Sciatic nerve (tissue), 2 donors: ENCODE measurements at regions not wholly inside any gene's neighbourhood (a gene's known extent, or its start where the extent isn't known, plus 50 kb on each side); places are given as distances from the start of the nearest gene placed in this dataset.
A peak's percentile ranks its signal among the peaks of the same experiment; 100 is the strongest.
"Not testable (repeated sequence)": the region's sequence is repeated elsewhere in the genome, so short reads cannot be mapped to it uniquely, and the experiment has no call there.

Source experiments
- ATAC-seq: fragments of 200-7000 bp; cut with Tn5 transposase; one replicate; pipeline ENCODE4 v1.9.1; 2020; ENCODE audit warnings: mild to moderate bottlenecking, moderate library complexity
- DNase-seq: peaks from one replicate; pipeline ENCODE4 v3.0.0-alpha.2; 2020; ENCODE audit warnings: low spot score
- intact Hi-C: fragments of 100-400 bp; cut with DNase I; formaldehyde crosslinking; loops from one replicate; pipeline ENCODE4 v1.14.2; 2022
- donor health status: DM: no; HTN: no; CAD: no.
- donor health status: DM: no; HTN: no; CAD: no.

DNA sequence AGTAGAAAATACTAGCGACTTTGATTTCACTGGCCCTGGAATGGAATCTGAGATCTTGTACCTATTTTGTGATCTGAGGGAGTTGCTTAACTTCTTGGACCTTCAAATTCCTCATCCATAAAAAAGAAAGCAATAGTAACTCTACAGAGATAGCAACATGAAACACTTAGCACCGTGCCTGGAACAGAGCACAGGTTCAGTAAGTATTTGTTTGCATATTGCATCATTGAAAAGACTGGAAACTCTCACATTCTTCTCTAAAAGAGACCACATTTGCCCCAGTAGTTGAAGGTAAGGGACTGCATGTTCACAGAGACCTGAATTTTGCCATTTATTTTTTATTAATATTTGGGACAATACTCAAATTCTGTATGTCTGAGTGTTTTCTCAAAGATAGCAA is 358.1 kb downstream of the COG6 start:
- intact Hi-C loops: no loop called here
- no peak for DNase-seq
- ATAC-seq: no peak

DNA sequence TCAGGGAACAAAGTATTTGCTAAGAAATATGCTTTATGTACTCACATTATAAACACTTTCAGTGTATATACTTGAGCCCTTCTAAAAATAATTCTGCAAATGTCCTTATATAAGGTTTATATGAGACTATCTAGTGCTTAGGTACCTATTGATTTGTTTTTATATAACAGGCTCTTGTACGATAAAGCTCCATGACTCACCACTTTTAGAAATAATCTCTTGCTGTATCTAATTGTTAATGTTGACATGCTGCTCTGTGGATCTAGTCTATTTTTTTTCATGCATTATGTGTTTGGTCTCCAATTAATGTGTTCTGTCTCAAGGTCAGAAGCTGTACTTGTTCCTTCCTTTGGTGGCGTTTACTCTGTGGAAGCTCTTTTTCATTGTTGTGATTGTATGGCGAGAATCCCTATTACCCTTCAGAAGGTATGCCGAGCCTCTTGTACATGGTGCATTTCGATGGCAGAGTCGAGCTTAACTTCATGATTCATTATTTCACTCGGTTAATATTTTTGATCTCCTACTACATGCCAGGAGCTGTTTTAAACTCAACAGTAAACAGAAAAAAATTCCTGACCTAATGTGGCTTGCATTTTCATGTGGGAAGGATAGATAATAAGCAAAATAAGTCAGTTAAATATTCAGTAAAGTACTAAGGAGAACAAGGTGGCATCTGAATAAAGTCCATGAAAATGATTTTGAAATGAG is 361.6 kb downstream of the COG6 start:
- DNase-seq (no peak), ATAC-seq (no peak)
- intact Hi-C loops: no loop called here

DNA sequence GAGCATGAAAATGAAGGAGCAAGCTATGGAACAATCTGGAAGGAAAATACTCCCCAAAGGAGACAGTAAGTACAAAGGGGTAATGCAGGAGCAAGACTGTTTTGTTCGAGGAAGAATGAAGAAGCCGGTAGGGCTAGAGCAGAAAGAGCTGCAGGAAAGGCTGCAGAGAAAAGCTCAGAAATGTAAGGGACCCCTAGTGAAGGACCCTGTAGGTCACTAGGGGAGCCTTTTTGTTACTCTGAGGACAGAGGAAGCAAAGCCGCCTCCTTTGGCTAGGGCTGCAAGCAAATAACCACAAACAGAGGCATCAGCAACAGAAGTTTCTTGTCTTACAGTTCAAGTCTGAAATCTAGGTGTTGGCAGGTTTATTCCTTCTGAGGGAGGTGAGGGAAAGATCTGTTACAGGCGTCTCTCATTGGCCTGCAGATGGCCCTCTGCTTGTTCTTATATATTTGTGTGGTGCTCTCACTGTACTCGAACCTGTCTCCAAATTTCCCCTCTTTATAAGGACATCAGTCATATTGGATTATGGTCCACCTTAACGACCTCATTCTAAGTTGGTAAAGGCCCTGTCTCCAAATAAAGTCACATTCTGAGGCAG is 362.3 kb downstream of the COG6 start:
- DNase-seq (no peak), ATAC-seq (no peak)
- intact Hi-C loops: no loop called here

DNA sequence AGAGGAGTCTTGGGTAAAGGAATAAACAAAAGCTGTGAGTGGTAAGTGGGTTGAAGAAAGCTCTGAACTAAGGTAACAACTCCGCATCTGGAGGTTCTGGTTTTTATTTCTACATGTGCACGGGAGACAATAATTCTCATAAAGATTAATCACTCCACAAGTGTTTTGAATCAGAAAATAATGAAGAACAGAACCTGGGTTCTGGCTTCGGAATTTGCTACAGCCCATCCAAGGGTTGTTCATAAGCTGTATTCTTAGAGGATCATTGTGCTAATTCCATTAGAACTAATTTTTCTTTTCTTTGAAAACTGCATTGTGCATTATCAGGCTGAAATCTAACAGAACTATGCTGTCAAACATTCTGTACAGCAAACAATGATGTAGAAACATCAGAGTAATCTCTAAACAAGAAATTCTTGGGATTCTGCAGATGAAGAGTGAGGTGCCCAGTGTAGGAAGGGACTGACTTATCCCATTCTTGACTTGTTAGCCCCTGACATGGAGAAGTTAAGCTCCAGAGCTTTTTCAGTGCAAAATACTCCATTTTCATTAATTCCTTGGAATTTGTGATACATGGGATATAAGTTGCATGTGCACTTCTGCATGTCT is 368.2 kb downstream of the COG6 start:
- ATAC-seq: no peak
- no peak for DNase-seq
- intact Hi-C loops: no loop called here

- DNase-seq (no peak), ATAC-seq (peak; percentile 63)
- intact Hi-C loops: no loop called here
Observed at GRCh38 chr13:40024204-40024966, 368.9 kb downstream of the COG6 start.

DNA sequence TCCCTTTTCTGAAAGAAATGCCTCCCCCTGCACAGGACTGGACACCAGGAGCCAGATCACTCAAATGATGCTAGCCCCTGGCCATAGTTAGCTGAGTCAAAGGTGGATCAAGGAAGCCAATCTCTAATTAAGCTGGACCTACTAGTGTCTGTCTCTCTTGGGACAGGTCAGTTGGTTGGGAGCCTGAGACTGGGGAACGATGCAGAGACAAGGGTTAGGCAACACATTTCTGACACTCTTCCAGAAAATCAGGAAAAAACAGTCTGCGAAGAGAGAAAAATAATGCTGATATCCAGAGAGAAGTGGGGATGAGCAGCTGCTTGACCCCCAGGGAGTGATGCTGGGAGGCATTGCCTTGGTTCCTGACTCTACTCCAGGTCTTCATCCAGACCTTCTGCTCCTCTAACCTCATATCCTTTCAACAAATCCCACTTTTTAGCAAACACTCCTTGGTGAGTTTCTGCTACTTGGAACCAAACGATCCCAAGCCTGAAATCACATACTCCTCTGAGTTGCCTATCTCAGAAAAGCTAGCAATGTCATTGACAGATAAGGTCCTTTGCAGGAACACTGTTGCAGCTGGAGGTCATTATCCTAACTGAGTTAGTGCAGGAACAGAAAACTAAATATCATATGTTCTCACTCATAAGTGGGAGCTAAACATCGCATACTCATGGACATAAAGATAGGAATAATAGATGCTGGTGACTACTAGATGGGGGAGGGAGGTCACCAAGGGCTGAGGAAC is 369.7 kb downstream of the COG6 start:
- ATAC-seq: peak; percentile 80
- DNase-seq: no peak
- intact Hi-C loops: no loop called here

DNA sequence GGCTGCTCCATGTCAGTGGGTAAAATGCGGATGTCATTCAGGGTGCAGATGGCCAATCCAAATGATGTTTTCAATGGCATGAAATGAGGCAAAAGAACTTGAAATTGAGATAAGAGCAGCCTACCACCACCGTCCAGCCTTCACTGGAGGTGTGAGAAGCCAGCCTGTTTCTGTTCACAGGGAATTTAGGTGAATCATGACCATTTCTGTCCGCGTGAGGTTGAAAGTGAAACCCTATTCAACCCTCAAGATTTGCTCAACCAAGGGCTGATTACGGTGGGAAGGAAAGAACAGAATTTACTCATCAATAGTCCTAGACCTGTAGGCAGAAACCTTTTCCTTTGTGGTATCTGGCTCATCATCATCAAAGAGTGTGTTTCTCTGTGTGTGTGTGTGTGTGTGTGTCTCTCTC is 370.7 kb downstream of the COG6 start:
- DNase-seq (no peak), ATAC-seq (no peak)
- intact Hi-C loops: no loop called here

GRCh38 chr13:40026741-40027140 is 371.3 kb downstream of the COG6 start:
- intact Hi-C loops: no loop called here
- ATAC-seq (no peak), DNase-seq (no peak)

- no peak for DNase-seq
- intact Hi-C loops: no loop called here
- ATAC-seq: no peak
Observed at GRCh38 chr13:40028446-40028845, 373.0 kb downstream of the COG6 start.

DNA sequence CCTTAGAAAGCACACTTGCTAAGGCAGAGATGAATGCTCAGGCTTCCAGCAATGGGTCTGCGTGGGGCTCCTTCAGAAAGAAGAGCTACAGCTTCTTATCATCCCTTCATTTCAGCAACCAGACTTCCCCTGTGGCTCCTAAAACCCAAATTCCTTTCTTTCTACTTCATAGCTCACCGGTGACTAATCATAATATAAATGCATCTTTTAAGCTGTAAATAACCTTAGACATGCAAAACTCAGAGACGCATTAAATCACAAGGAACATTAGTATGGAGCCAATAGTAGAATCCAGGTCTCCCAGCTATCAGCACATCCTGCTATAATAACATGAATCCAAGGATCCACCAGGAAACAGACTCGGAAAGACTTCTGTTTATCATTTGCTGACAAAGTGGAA is 375.6 kb downstream of the COG6 start:
- intact Hi-C loops: no loop called here
- ATAC-seq (no peak), DNase-seq (no peak)

GRCh38 chr13:40039061-40039460 is 383.6 kb downstream of the COG6 start:
- no peak for ATAC-seq
- no peak for DNase-seq
- intact Hi-C loops: no loop called here

GRCh38 chr13:40042991-40043390 is 387.5 kb downstream of the COG6 start:
- DNase-seq: no peak
- intact Hi-C loops: no loop called here
- no peak for ATAC-seq

DNA sequence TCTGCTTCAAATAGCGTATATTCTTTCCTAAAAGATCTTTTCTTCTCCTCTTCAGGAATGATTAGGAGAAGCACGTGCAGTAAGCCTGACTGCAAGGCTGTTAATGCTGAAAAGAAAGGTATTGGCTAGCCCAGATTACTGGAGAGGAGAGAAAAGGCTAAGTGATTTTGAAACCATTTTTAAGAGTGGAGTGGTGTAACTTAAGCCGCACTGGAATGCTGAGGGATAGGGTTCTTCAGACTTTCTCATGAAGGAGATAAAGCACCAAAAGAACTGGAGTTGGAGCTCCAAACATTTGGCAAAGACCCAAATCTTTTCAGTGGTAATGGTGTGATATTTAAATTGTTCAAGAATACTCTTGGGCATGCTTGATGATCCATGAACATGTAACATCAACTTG is 388.3 kb downstream of the COG6 start:
- intact Hi-C loops: no loop called here
- no peak for DNase-seq
- ATAC-seq: no peak

GRCh38 chr13:40047322-40047771 is 391.9 kb downstream of the COG6 start:
- DNase-seq (no peak), ATAC-seq (no peak)
- intact Hi-C loops: no loop called here

DNA sequence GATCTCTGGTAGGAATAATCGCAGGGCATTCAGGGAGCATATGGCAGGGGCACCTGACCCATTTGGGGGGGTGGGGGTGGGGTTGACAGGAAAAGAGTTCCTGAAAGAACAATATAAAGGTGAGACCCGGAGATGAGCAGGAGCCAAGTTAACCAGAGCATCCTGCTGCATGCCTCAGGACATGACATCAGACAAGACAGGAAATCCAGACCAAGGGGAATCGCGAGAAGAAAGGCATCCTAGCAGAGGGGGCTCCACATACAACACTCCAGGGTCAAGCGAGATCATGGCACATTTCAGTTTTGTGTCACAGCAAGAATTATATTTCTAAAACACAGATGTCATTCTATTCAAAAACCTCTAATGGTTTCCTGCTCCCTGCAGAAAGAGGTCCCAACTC is 393.1 kb downstream of the COG6 start:
- intact Hi-C loops: no loop called here
- ATAC-seq: no peak
- no peak for DNase-seq

GRCh38 chr13:40052954-40053353 is 397.5 kb downstream of the COG6 start:
- intact Hi-C loops: no loop called here
- DNase-seq (no peak), ATAC-seq (no peak)

DNA sequence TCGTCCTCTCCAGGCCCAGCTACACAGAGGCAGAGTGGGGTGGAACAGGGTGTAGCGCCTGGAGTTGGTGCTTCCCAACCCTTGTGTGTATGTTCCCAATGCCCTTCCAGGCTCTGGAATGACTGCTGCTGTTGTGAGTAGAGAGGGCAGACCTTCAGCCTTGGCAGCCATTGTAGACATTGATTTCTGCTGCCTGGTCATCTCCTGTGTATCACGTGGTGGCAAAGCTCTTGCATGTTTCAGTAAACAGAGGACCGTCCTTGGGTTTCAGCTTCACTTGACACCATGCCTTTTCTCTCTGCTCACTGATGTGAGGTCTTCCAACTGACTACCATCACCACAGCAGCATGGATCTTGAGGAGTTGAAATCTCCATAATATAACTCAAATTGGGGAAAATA is 397.9 kb downstream of the COG6 start:
- ATAC-seq (no peak), DNase-seq (no peak)
- intact Hi-C loops: no loop called here

GRCh38 chr13:40054422-40054821 is 399.0 kb downstream of the COG6 start:
- intact Hi-C loops, DNase-seq, ATAC-seq: not testable (repeated sequence)

DNA sequence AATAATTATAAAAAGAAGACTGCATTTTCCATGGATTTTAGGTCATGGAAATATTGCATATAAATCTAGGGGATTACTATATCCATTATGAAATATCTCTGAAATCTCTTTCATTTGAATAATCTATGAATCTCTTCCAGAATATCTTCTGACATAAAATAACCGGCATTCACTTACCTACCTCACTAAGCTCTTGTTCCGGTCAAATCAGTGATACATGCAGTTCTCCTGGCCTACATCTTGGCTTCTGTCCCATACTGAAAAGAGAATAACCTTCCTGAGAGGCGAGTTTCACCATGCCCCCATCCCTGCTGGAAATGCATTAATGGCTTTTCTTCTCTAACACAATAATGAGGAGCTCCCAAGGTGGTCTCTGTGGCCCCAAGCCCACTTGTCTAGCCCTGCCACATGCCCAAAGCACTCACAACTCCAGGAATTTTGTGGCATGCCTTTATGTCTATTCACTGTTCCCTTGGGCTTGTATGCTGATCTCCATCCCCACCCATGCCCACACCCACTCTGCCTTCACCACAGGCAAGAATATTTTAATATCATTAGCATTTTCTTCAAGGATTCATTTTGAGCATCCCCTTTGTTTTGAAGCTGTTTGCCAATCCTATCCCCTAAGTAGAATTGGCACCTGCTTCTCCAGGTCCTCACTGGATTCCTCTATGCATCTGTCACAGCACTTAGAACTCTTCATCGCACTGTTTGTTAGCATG is 401.6 kb downstream of the COG6 start:
- DNase-seq (no peak), ATAC-seq (no peak)
- intact Hi-C loops: no loop called here
